Stimulated activated CD4-positive, alpha-beta T cell treated with anti-CD3 and anti-CD28 coated beads, Interleukin-15, amount 100 ng/mL, for 24 hours (primary cell): ENCODE measurements at regions not wholly inside any gene's neighbourhood (a gene's known extent, or its start where the extent isn't known, plus 50 kb on each side); places are given as distances from the start of the nearest gene placed in this dataset.

ENCODE experiments used
- DNase-seq: peaks from one replicate; pipeline ENCODE4 v3.0.0-alpha.2; 2020

GRCh38 chr7:25876092-25876491 lies 275.9 kb upstream of the NFE2L3 start:
- DNase-seq: no peak

- DNase-seq: no peak
These were observed 273.9 kb upstream of the NFE2L3 start for GRCh38 chr7:25877802-25878789.

GRCh38 chr7:25879799-25880198 lies 272.2 kb upstream of the NFE2L3 start:
- no peak for DNase-seq

- no peak for DNase-seq
These were observed 270.5 kb upstream of the NFE2L3 start for GRCh38 chr7:25881317-25882037.

GRCh38 chr7:25882151-25882773 lies 269.7 kb upstream of the NFE2L3 start:
- no peak for DNase-seq

GRCh38 chr7:25884265-25884828 lies 267.7 kb upstream of the NFE2L3 start:
- DNase-seq: no peak

GRCh38 chr7:25885057-25885576 lies 266.9 kb upstream of the NFE2L3 start:
- no peak for DNase-seq

- DNase-seq: no peak
These were observed 265.4 kb upstream of the NFE2L3 start for GRCh38 chr7:25886387-25887240.

GRCh38 chr7:25887266-25887665 lies 264.7 kb upstream of the NFE2L3 start:
- DNase-seq: no peak

GRCh38 chr7:25887795-25888559 lies 264.0 kb upstream of the NFE2L3 start:
- no peak for DNase-seq

- no peak for DNase-seq
These were observed 262.2 kb upstream of the NFE2L3 start for GRCh38 chr7:25889765-25890164.

GRCh38 chr7:25891591-25891990 lies 260.4 kb upstream of the NFE2L3 start:
- DNase-seq: no peak

- no peak for DNase-seq
These were observed 258.6 kb upstream of the NFE2L3 start for GRCh38 chr7:25893436-25893835.

- peak; percentile 55 for DNase-seq
These were observed 257.7 kb upstream of the NFE2L3 start for GRCh38 chr7:25894002-25894901.

- DNase-seq: peak; percentile 78
These were observed 256.9 kb upstream of the NFE2L3 start for GRCh38 chr7:25894902-25895791.

- DNase-seq: no peak
These were observed 256.2 kb upstream of the NFE2L3 start for GRCh38 chr7:25895792-25896171.

- no peak for DNase-seq
These were observed 254.7 kb upstream of the NFE2L3 start for GRCh38 chr7:25897261-25897782.

- DNase-seq: no peak
These were observed 251.8 kb upstream of the NFE2L3 start for GRCh38 chr7:25900245-25900644.

GRCh38 chr7:25900877-25901276 lies 251.1 kb upstream of the NFE2L3 start:
- DNase-seq: no peak
